Ovary (tissue), 3 donors: ENCODE measurements at regions not wholly inside any gene's neighbourhood (a gene's known extent, or its start where the extent isn't known, plus 50 kb on each side); places are given as distances from the start of the nearest gene placed in this dataset.

Source experiments
- POLR2A ChIP-seq: fragments of 450-650 bp; IDR thresholded peaks from one replicate; pipeline ENCODE4 v1.6.1; 2017; ENCODE audit warnings: antibody characterized with exemption, mild to moderate bottlenecking, moderate library complexity
- TF ChIP-seq, protein P1 (sequence below), 3 donors: fragments of 450-650 bp in 2 of 3; fragments of 200-600 bp in 1 of 3; IDR thresholded peaks; one replicate each; pipeline versions ENCODE4 v1.5.1 to v1.8.0; 2016 to 2022; ENCODE audit warnings: antibody characterized with exemption in 3 of 3, mild to moderate bottlenecking in 1 of 3
- donor health status: DM: no; HTN: no; CAD: no.

DNA sequence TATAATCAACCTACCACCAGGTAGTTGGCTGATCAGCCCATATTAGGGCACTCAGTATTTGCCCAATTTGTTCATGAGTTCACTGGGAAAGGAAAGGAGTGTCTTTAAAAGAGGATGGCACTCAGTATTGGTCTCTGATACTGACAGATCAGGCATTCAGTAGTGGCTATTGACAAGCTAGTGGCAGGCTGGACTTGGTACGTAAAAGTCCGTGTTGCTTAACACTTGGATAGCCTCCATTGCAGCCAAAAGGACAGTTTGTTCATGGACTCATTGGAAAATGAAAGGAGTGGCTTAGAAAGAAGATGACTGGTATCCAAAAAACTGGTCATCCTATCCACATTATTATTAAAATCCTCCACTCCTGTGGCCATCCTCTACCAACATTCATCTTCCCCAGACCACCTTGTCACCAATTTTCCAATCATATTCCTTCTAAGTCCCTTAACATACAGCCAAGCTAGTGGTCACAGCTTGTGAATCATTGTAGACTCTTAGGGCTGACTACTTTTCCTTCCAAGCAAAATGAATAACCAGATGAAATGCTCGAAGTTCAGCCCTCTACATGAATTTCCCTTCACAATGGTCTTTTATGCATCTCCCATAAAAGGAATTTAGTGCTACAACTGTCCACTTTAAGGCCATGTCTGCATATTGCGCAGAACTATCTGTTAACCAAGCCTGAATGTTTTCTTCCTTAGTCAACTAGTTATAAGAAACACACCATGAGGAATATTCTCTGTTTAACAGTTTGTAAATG lies 78.6 kb upstream of the MAGI2 start:
- TF ChIP-seq POLR2A = no peak
- TF ChIP-seq, protein P1, sequence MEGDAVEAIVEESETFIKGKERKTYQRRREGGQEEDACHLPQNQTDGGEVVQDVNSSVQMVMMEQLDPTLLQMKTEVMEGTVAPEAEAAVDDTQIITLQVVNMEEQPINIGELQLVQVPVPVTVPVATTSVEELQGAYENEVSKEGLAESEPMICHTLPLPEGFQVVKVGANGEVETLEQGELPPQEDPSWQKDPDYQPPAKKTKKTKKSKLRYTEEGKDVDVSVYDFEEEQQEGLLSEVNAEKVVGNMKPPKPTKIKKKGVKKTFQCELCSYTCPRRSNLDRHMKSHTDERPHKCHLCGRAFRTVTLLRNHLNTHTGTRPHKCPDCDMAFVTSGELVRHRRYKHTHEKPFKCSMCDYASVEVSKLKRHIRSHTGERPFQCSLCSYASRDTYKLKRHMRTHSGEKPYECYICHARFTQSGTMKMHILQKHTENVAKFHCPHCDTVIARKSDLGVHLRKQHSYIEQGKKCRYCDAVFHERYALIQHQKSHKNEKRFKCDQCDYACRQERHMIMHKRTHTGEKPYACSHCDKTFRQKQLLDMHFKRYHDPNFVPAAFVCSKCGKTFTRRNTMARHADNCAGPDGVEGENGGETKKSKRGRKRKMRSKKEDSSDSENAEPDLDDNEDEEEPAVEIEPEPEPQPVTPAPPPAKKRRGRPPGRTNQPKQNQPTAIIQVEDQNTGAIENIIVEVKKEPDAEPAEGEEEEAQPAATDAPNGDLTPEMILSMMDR (IDR thresholded peaks at IDR 0.05) = no peak
